ENCODE measurements at regions not wholly inside any gene's neighbourhood (a gene's known extent, or its start where the extent isn't known, plus 50 kb on each side); places are given as distances from the start of the nearest gene placed in this dataset.

GRCh38 chrX:5278908-5279307 lies 949.8 kb downstream of the NLGN4X start:
- DNase-seq = no peak

- DNase-seq = no peak
Observed at GRCh38 chrX:5265324-5265850, 963.3 kb downstream of the NLGN4X start.

- no peak for DNase-seq
Observed at GRCh38 chrX:5250106-5250505, 978.6 kb downstream of the NLGN4X start.

- no peak for DNase-seq
Observed at GRCh38 chrX:5242091-5242790, 986.4 kb downstream of the NLGN4X start.

GRCh38 chrX:5236749-5237148 lies 991.9 kb downstream of the NLGN4X start:
- DNase-seq = no peak

- DNase-seq = no peak
Observed at GRCh38 chrX:5236096-5236495, 992.6 kb downstream of the NLGN4X start.

- no peak for DNase-seq
Observed at GRCh38 chrX:5233830-5234229, 994.8 kb downstream of the NLGN4X start.

- DNase-seq = no peak
Observed at GRCh38 chrX:5220421-5220820, 1008.2 kb downstream of the NLGN4X start.

GRCh38 chrX:5194806-5195205 lies 1033.9 kb downstream of the NLGN4X start:
- DNase-seq = no peak

- DNase-seq = no peak
Observed at GRCh38 chrX:5180135-5180741, 1048.4 kb downstream of the NLGN4X start.

- no peak for DNase-seq
Observed at GRCh38 chrX:5176766-5177165, 1051.9 kb downstream of the NLGN4X start.

- DNase-seq = no peak
Observed at GRCh38 chrX:5163663-5164062, 1065.0 kb downstream of the NLGN4X start.

- DNase-seq = no peak
Observed at GRCh38 chrX:5155301-5155700, 1073.4 kb downstream of the NLGN4X start.

GRCh38 chrX:5145957-5146356 lies 1082.7 kb downstream of the NLGN4X start:
- no peak for DNase-seq

- no peak for DNase-seq
Observed at GRCh38 chrX:5142644-5143043, 1086.0 kb downstream of the NLGN4X start.

GRCh38 chrX:5122181-5122678 lies 1106.4 kb downstream of the NLGN4X start:
- DNase-seq = no peak

GRCh38 chrX:5117816-5118215 lies 1110.9 kb downstream of the NLGN4X start:
- no peak for DNase-seq

- no peak for DNase-seq
Observed at GRCh38 chrX:5113128-5113527, 1115.5 kb downstream of the NLGN4X start.

GRCh38 chrX:5100004-5100403 lies 1128.7 kb downstream of the NLGN4X start:
- DNase-seq = no peak

- DNase-seq = no peak
Observed at GRCh38 chrX:5086388-5086787, 1142.3 kb downstream of the NLGN4X start.

GRCh38 chrX:5084279-5084678 lies 1144.4 kb downstream of the NLGN4X start:
- no peak for DNase-seq

GRCh38 chrX:5082705-5083104 lies 1146.0 kb downstream of the NLGN4X start:
- DNase-seq = no peak

GRCh38 chrX:5080791-5081190 lies 1147.9 kb downstream of the NLGN4X start:
- no peak for DNase-seq

GRCh38 chrX:5068550-5068949 lies 1160.1 kb downstream of the NLGN4X start:
- no peak for DNase-seq
